ENCODE measurements at regions not wholly inside any gene's neighbourhood (a gene's known extent, or its start where the extent isn't known, plus 50 kb on each side); places are given as distances from the start of the nearest gene placed in this dataset.
"Not testable (repeated sequence)": the region's sequence is repeated elsewhere in the genome, so short reads cannot be mapped to it uniquely, and the experiment has no call there.

GRCh38 chr3:145673838-145674237, 487.1 kb downstream of the PLOD2 start:
- Histone ChIP-seq H3K9me3 (ENCODE audit: control insufficient read depth in 1 of 2, insufficient read depth in 1 of 2, low read length in 2 of 2) (no peaks in the 10 kb centered on the region), H3K4me1 (ENCODE audit: insufficient read depth, low read length) (no peaks in the 10 kb centered on the region), H3K4me3 (ENCODE audit: low read length) (no peak overlapping the region), H3K27ac (ENCODE audit: low read depth in 1 of 2, low read length in 2 of 2) (no peak overlapping the region), H3K36me3 (ENCODE audit: insufficient read depth, low read length) (no peaks in the 10 kb centered on the region), H3K27me3 (ENCODE audit: control insufficient read depth in 1 of 2, insufficient read depth in 2 of 2, low read length in 2 of 2) (no peaks in the 10 kb centered on the region)
- H3K9me3 Mint-ChIP-seq: no peaks in the 10 kb centered on the region
- CTCF ChIA-PET: no interaction called here
- no peaks in the 10 kb centered on the region for H3K36me3 Mint-ChIP-seq (ENCODE audit: low read depth)
- ATAC-seq (ENCODE audit: poor library complexity): no peak
- H3K27ac Mint-ChIP-seq: no peak overlapping the region
- POLR2A ChIA-PET: no interaction called here
- H3K4me1 Mint-ChIP-seq (ENCODE audit: low read depth): no peaks in the 10 kb centered on the region
- TF ChIP-seq CTCF (IDR thresholded peaks at IDR 0.05): no peak
- intact Hi-C loops (cut with DNase I, micrococcal nuclease): no loop called here
- no peak overlapping the region for H3K4me3 Mint-ChIP-seq
- no peak for DNase-seq
- no peaks in the 10 kb centered on the region for H3K27me3 Mint-ChIP-seq

- no peak overlapping the region for H3K4me3 Mint-ChIP-seq
- no peaks in the 10 kb centered on the region for H3K27me3 Mint-ChIP-seq
- Histone ChIP-seq H3K36me3 (ENCODE audit: insufficient read depth, low read length) (no peaks in the 10 kb centered on the region), H3K27ac (ENCODE audit: low read depth in 1 of 2, low read length in 2 of 2) (no peak overlapping the region), H3K27me3 (ENCODE audit: control insufficient read depth in 1 of 2, insufficient read depth in 2 of 2, low read length in 2 of 2) (no peaks in the 10 kb centered on the region), H3K9me3 (ENCODE audit: control insufficient read depth in 1 of 2, insufficient read depth in 1 of 2, low read length in 2 of 2) (no peaks in the 10 kb centered on the region), H3K4me3 (ENCODE audit: low read length) (no peak overlapping the region), H3K4me1 (ENCODE audit: insufficient read depth, low read length) (no peaks in the 10 kb centered on the region)
- DNase-seq: no peak
- intact Hi-C loops (cut with DNase I, micrococcal nuclease): no loop called here
- no peaks in the 10 kb centered on the region for H3K9me3 Mint-ChIP-seq
- no peak overlapping the region for H3K27ac Mint-ChIP-seq
- ATAC-seq (ENCODE audit: poor library complexity): no peak
- CTCF ChIA-PET: no interaction called here
- TF ChIP-seq CTCF (IDR thresholded peaks at IDR 0.05): no peak
- POLR2A ChIA-PET: no interaction called here
- no peaks in the 10 kb centered on the region for H3K36me3 Mint-ChIP-seq (ENCODE audit: low read depth)
- H3K4me1 Mint-ChIP-seq (ENCODE audit: low read depth): no peaks in the 10 kb centered on the region
Observed at GRCh38 chr3:145678401-145678800, 482.6 kb downstream of the PLOD2 start.

- intact Hi-C loops (cut with DNase I, micrococcal nuclease): no loop called here
- H3K27ac Mint-ChIP-seq: no peak overlapping the region
- H3K9me3 Mint-ChIP-seq: no peaks in the 10 kb centered on the region
- ATAC-seq (ENCODE audit: poor library complexity): no peak
- Histone ChIP-seq H3K27me3 (ENCODE audit: control insufficient read depth in 1 of 2, insufficient read depth in 2 of 2, low read length in 2 of 2) (no peaks in the 10 kb centered on the region), H3K9me3 (ENCODE audit: control insufficient read depth in 1 of 2, insufficient read depth in 1 of 2, low read length in 2 of 2) (peaks cover 0 to 11% of the 10 kb centered on the region in 2 experiments), H3K27ac (ENCODE audit: low read depth in 1 of 2, low read length in 2 of 2) (no peak overlapping the region), H3K36me3 (ENCODE audit: insufficient read depth, low read length) (no peaks in the 10 kb centered on the region), H3K4me1 (ENCODE audit: insufficient read depth, low read length) (no peaks in the 10 kb centered on the region), H3K4me3 (ENCODE audit: low read length) (no peak overlapping the region)
- no peaks in the 10 kb centered on the region for H3K36me3 Mint-ChIP-seq (ENCODE audit: low read depth)
- H3K4me3 Mint-ChIP-seq: no peak overlapping the region
- no peaks in the 10 kb centered on the region for H3K4me1 Mint-ChIP-seq (ENCODE audit: low read depth)
- no peaks in the 10 kb centered on the region for H3K27me3 Mint-ChIP-seq
- no peak for TF ChIP-seq CTCF (IDR thresholded peaks at IDR 0.05)
- POLR2A ChIA-PET: no interaction called here
- DNase-seq: no peak
- CTCF ChIA-PET: no interaction called here
Observed at GRCh38 chr3:145681181-145681580, 479.8 kb downstream of the PLOD2 start.

GRCh38 chr3:145687978-145688377, 473.0 kb downstream of the PLOD2 start:
- DNase-seq; H3K36me3 Mint-ChIP-seq (ENCODE audit: low read depth); H3K27me3 Mint-ChIP-seq; H3K27ac ChIP-seq (ENCODE audit: low read depth in 1 of 2, low read length in 2 of 2); H3K36me3 ChIP-seq (ENCODE audit: insufficient read depth, low read length); H3K4me1 Mint-ChIP-seq (ENCODE audit: low read depth); POLR2A ChIA-PET; H3K27me3 ChIP-seq (ENCODE audit: control insufficient read depth in 1 of 2, insufficient read depth in 2 of 2, low read length in 2 of 2); H3K4me1 ChIP-seq (ENCODE audit: insufficient read depth, low read length); H3K27ac Mint-ChIP-seq; CTCF ChIA-PET; H3K9me3 Mint-ChIP-seq; H3K4me3 Mint-ChIP-seq; ATAC-seq (ENCODE audit: poor library complexity); intact Hi-C loops (cut with DNase I, micrococcal nuclease); H3K4me3 ChIP-seq (ENCODE audit: low read length): not testable (repeated sequence)
- H3K9me3 ChIP-seq (ENCODE audit: control insufficient read depth in 1 of 2, insufficient read depth in 1 of 2, low read length in 2 of 2): peaks cover 0 to 13% of the 10 kb centered on the region in 2 experiments
